ENCODE measurements at regions not wholly inside any gene's neighbourhood (a gene's known extent, or its start where the extent isn't known, plus 50 kb on each side); places are given as distances from the start of the nearest gene placed in this dataset.

- Histone ChIP-seq H3K36me3 (no peaks in the 10 kb centered on the region), H3K9me3 (no peaks in the 10 kb centered on the region), H3K27ac (no peak overlapping the region), H3K4me1 (no peaks in the 10 kb centered on the region), H3K4me3 (no peak overlapping the region), H3K27me3 (no peaks in the 10 kb centered on the region)
- TF ChIP-seq CTCF (IDR thresholded peaks at IDR 0.05) = no peak
- no peak for DNase-seq
- intact Hi-C loops (cut with DNase I) = no loop called here
- no peak for ATAC-seq
Observed at GRCh38 chr12:118521036-118521370, 144.6 kb downstream of the SUDS3 start.

- no peaks in the 10 kb centered on the region for H3K4me1 ChIP-seq
- no peaks in the 10 kb centered on the region for H3K27me3 ChIP-seq
- no peak for TF ChIP-seq CTCF (IDR thresholded peaks at IDR 0.05)
- DNase-seq (no peak), ATAC-seq (no peak)
- no peaks in the 10 kb centered on the region for H3K9me3 ChIP-seq
- no peak overlapping the region for H3K27ac ChIP-seq
- no peaks in the 10 kb centered on the region for H3K36me3 ChIP-seq
- no peak overlapping the region for H3K4me3 ChIP-seq
- intact Hi-C loops (cut with DNase I) = no loop called here
Observed at GRCh38 chr12:118524446-118524845, 148.1 kb downstream of the SUDS3 start.

- ATAC-seq = no peak
- no peaks in the 10 kb centered on the region for H3K36me3 ChIP-seq
- no peaks in the 10 kb centered on the region for H3K9me3 ChIP-seq
- no peak overlapping the region for H3K4me3 ChIP-seq
- no peak overlapping the region for H3K27ac ChIP-seq
- no peaks in the 10 kb centered on the region for H3K4me1 ChIP-seq
- intact Hi-C loops (cut with DNase I) = no loop called here
- DNase-seq = no peak
- H3K27me3 ChIP-seq = no peaks in the 10 kb centered on the region
- TF ChIP-seq CTCF (IDR thresholded peaks at IDR 0.05) = no peak
Observed at GRCh38 chr12:118525216-118525615, 148.9 kb downstream of the SUDS3 start.

- H3K36me3 ChIP-seq = no peaks in the 10 kb centered on the region
- intact Hi-C loops (cut with DNase I) = no loop called here
- no peak for ATAC-seq
- no peak overlapping the region for H3K4me3 ChIP-seq
- DNase-seq = no peak
- no peak for TF ChIP-seq CTCF (IDR thresholded peaks at IDR 0.05)
- no peaks in the 10 kb centered on the region for H3K4me1 ChIP-seq
- no peaks in the 10 kb centered on the region for H3K27me3 ChIP-seq
- H3K9me3 ChIP-seq = no peaks in the 10 kb centered on the region
- H3K27ac ChIP-seq = no peak overlapping the region
Observed at GRCh38 chr12:118526255-118527095, 150.1 kb downstream of the SUDS3 start.

GRCh38 chr12:118527310-118527709, 151.0 kb downstream of the SUDS3 start:
- ATAC-seq (no peak), DNase-seq (no peak)
- intact Hi-C loops (cut with DNase I) = no loop called here
- Histone ChIP-seq H3K27ac (no peak overlapping the region), H3K4me3 (no peak overlapping the region), H3K4me1 (no peaks in the 10 kb centered on the region), H3K36me3 (no peaks in the 10 kb centered on the region), H3K9me3 (no peaks in the 10 kb centered on the region), H3K27me3 (no peaks in the 10 kb centered on the region)
- no peak for TF ChIP-seq CTCF (IDR thresholded peaks at IDR 0.05)

Measured in left lung (tissue), 4 donors.